Loucy (cell line): ENCODE measurements at regions not wholly inside any gene's neighbourhood (a gene's known extent, or its start where the extent isn't known, plus 50 kb on each side); places are given as distances from the start of the nearest gene placed in this dataset.

Experiments used
- H2AFZ ChIP-seq: fragments of 200-600 bp; sonication (generic); 2 replicates; pipeline ENCODE4 v1.6.0; 2016; ENCODE audit warnings: antibody characterized with exemption, mild to moderate bottlenecking, low read length, moderate library complexity
- H3F3A ChIP-seq: fragments of 200-600 bp; 2 replicates; pipeline ENCODE4 v1.6.0; 2016; ENCODE audit warnings: antibody characterized with exemption, low read depth, mild to moderate bottlenecking
- H3K27me3 ChIP-seq: fragments of 200-600 bp; sonication (generic); 2 replicates; pipeline ENCODE4 v1.6.1; 2014; ENCODE audit warnings: low read length, mild to moderate bottlenecking; ENCODE audit not compliant: insufficient read depth, poor library complexity, severe bottlenecking
- H3K36me3 ChIP-seq: fragments of 200-600 bp; sonication (generic); 2 replicates; pipeline ENCODE4 v1.6.1; 2016; ENCODE audit warnings: low read length; ENCODE audit not compliant: insufficient read depth
- H3K4me1 ChIP-seq: fragments of 200-600 bp; sonication (generic); 2 replicates; pipeline ENCODE4 v1.5.1; 2014; ENCODE audit warnings: low read length, mild to moderate bottlenecking; ENCODE audit not compliant: insufficient read depth, poor library complexity, severe bottlenecking
- H3K4me2 ChIP-seq: fragments of 200-600 bp; sonication (generic); 2 replicates; pipeline ENCODE4 v1.6.0; 2014; ENCODE audit warnings: antibody characterized with exemption, low read length, low read depth, mild to moderate bottlenecking; ENCODE audit not compliant: poor library complexity, severe bottlenecking
- H3K4me3 ChIP-seq: fragments of 200-600 bp; sonication (generic); 2 replicates; pipeline ENCODE4 v1.5.1; 2014; ENCODE audit warnings: low read length, mild to moderate bottlenecking, mixed read lengths; ENCODE audit not compliant: poor library complexity, severe bottlenecking
- H3K79me2 ChIP-seq: fragments of 200-600 bp; sonication (generic); 2 replicates; pipeline ENCODE4 v1.6.1; 2014; ENCODE audit warnings: low read length; ENCODE audit not compliant: insufficient read depth
- H3K9ac ChIP-seq: fragments of 200-600 bp; sonication (generic); 2 replicates; pipeline ENCODE4 v1.6.0; 2014; ENCODE audit warnings: mild to moderate bottlenecking, low read depth, low read length, moderate library complexity; ENCODE audit not compliant: poor library complexity, severe bottlenecking
- H3K9me2 ChIP-seq: fragments of 200-600 bp; sonication (generic); replicated peaks from 2 replicates; pipeline ENCODE4 v1.6.1; 2016; ENCODE audit warnings: low read depth, low read length, mixed read lengths
- H3K9me3 ChIP-seq: fragments of 200-600 bp; sonication (generic); 2 replicates; pipeline ENCODE4 v1.6.1; 2014; ENCODE audit warnings: mild to moderate bottlenecking, antibody characterized with exemption, low read length, low read depth; ENCODE audit not compliant: insufficient read depth
- H4K20me1 ChIP-seq: fragments of 200-600 bp; sonication (generic); 2 replicates; pipeline ENCODE4 v1.6.0; 2014; ENCODE audit warnings: antibody characterized with exemption, low read length, mild to moderate bottlenecking; ENCODE audit not compliant: insufficient read depth, poor library complexity, severe bottlenecking
- EZH2phosphoT487 ChIP-seq: fragments of 200-600 bp; IDR thresholded peaks from 2 replicates; pipeline ENCODE4 v1.6.1; 2018; ENCODE audit warnings: antibody characterized with exemption, mild to moderate bottlenecking, moderate library complexity, borderline replicate concordance
- TF ChIP-seq, protein P1 (sequence below): fragments of 200-600 bp; sonication (generic); conservative IDR thresholded peaks from 2 replicates; pipeline ENCODE4 v1.5.1; 2014; ENCODE audit warnings: mild to moderate bottlenecking, antibody characterized with exemption, low read length

DNA sequence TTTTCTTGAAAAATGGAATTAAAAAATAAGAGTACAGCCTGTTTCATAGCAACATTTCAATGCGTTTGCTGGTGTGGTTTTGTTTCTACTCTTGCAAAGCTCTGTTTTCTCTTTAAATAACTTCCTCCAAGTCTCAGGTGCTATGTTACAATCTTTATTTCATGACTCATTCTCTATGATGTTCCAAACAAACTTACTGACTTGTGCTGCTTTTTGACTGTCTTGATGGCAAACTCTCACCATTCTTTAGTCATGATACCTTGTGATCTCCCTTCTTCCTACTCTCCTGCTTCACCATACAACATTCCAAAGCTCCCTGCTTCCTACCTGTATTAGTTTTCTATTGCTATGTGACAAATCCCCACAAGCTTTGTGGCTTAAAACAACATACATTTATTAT is 166.1 kb downstream of the C11orf91 start:
- H3K9me3 ChIP-seq: no peaks in the 10 kb centered on the region
- no peak overlapping the region for H3K4me3 ChIP-seq
- no peaks in the 10 kb centered on the region for H3K9me2 ChIP-seq
- no peaks in the 10 kb centered on the region for H3K27me3 ChIP-seq
- H3F3A ChIP-seq: no peaks in the 10 kb centered on the region
- no peak for TF ChIP-seq EZH2phosphoT487
- TF ChIP-seq, protein P1, sequence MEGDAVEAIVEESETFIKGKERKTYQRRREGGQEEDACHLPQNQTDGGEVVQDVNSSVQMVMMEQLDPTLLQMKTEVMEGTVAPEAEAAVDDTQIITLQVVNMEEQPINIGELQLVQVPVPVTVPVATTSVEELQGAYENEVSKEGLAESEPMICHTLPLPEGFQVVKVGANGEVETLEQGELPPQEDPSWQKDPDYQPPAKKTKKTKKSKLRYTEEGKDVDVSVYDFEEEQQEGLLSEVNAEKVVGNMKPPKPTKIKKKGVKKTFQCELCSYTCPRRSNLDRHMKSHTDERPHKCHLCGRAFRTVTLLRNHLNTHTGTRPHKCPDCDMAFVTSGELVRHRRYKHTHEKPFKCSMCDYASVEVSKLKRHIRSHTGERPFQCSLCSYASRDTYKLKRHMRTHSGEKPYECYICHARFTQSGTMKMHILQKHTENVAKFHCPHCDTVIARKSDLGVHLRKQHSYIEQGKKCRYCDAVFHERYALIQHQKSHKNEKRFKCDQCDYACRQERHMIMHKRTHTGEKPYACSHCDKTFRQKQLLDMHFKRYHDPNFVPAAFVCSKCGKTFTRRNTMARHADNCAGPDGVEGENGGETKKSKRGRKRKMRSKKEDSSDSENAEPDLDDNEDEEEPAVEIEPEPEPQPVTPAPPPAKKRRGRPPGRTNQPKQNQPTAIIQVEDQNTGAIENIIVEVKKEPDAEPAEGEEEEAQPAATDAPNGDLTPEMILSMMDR: no peak
- H3K4me2 ChIP-seq: no peak overlapping the region
- H3K4me1 ChIP-seq: no peaks in the 10 kb centered on the region
- H3K79me2 ChIP-seq: no peaks in the 10 kb centered on the region
- H2AFZ ChIP-seq: no peak overlapping the region
- H4K20me1 ChIP-seq: no peaks in the 10 kb centered on the region
- no peaks in the 10 kb centered on the region for H3K36me3 ChIP-seq
- H3K9ac ChIP-seq: no peak overlapping the region

DNA sequence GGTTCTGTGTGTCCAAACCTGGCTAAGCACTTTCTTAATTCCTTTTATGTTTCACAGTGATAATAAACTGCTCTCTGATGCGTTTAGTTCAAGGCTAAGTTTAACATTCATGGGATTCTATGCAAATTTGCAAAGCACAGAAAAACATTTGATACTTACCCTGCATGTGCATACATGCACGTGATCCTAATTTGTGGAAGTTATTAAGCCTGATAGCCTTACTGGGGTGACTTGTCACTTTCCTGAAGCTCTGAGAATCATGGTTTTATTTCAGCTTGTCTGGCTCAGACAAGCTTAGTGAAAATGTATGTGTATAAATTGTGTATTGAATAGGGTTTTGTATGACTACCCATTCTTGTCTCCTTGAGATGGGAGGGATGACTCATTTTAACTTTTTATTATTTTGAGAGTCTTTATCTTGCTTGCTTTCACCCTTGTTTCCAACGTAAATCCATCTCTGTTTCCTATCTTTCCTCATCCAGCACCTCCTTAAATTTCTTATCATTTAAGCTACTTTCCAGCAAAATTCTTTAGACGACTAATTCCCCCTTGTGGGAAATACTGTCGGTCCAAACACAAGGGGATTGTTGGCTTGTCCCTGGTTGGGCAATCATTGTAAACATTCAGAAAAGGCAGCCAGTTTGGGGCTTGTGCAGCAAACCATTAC is 167.1 kb downstream of the C11orf91 start:
- Histone ChIP-seq H3K4me2 (no peak overlapping the region), H3K27me3 (no peaks in the 10 kb centered on the region), H3K4me3 (no peak overlapping the region), H4K20me1 (no peaks in the 10 kb centered on the region), H3K36me3 (no peaks in the 10 kb centered on the region), H3F3A (no peaks in the 10 kb centered on the region), H3K79me2 (no peaks in the 10 kb centered on the region), H3K9me3 (no peaks in the 10 kb centered on the region), H2AFZ (no peak overlapping the region), H3K9me2 (no peaks in the 10 kb centered on the region), H3K9ac (no peak overlapping the region), H3K4me1 (no peaks in the 10 kb centered on the region)
- TF ChIP-seq, protein P1: no peak
- no peak for TF ChIP-seq EZH2phosphoT487

GRCh38 chr11:33532720-33533385 is 167.8 kb downstream of the C11orf91 start:
- TF ChIP-seq EZH2phosphoT487: no peak
- TF ChIP-seq, protein P1: no peak
- Histone ChIP-seq H3K4me2 (no peak overlapping the region), H4K20me1 (no peaks in the 10 kb centered on the region), H3K4me1 (no peaks in the 10 kb centered on the region), H3K9ac (no peak overlapping the region), H3K36me3 (no peaks in the 10 kb centered on the region), H3K9me2 (no peaks in the 10 kb centered on the region), H3F3A (no peaks in the 10 kb centered on the region), H3K9me3 (no peaks in the 10 kb centered on the region), H3K79me2 (no peaks in the 10 kb centered on the region), H2AFZ (no peak overlapping the region), H3K27me3 (no peaks in the 10 kb centered on the region), H3K4me3 (no peak overlapping the region)
